Ovary (tissue), 3 donors: ENCODE measurements at regions not wholly inside any gene's neighbourhood (a gene's known extent, or its start where the extent isn't known, plus 50 kb on each side); places are given as distances from the start of the nearest gene placed in this dataset.

Experiments
- CTCF ChIP-seq, 3 donors: fragments of 450-650 bp in 2 of 3; fragments of 200-600 bp in 1 of 3; IDR thresholded peaks; one replicate each; pipeline versions ENCODE4 v1.5.1 to v1.8.0; 2016 to 2022; ENCODE audit warnings: antibody characterized with exemption in 3 of 3, mild to moderate bottlenecking in 1 of 3
- EP300 ChIP-seq: sonication (generic); formaldehyde crosslinking; IDR thresholded peaks from one replicate; pipeline ENCODE4 v1.6.1; 2017; ENCODE audit warnings: antibody characterized with exemption
- donor health status: DM: no; HTN: no; CAD: no.

GRCh38 chr9:87034841-87035240 lies 87.5 kb upstream of the GAS1 start:
- TF ChIP-seq CTCF (IDR thresholded peaks at IDR 0.05), result no peak
- TF ChIP-seq EP300, result no peak
